Islet precursor cell (in vitro differentiated cells): ENCODE measurements at regions not wholly inside any gene's neighbourhood (a gene's known extent, or its start where the extent isn't known, plus 50 kb on each side); places are given as distances from the start of the nearest gene placed in this dataset.
"Not testable (repeated sequence)": the region's sequence is repeated elsewhere in the genome, so short reads cannot be mapped to it uniquely, and the experiment has no call there.

Experiments
- DNase-seq: peaks from one replicate; pipeline ENCODE4 v3.0.0-alpha.2; 2018

DNA sequence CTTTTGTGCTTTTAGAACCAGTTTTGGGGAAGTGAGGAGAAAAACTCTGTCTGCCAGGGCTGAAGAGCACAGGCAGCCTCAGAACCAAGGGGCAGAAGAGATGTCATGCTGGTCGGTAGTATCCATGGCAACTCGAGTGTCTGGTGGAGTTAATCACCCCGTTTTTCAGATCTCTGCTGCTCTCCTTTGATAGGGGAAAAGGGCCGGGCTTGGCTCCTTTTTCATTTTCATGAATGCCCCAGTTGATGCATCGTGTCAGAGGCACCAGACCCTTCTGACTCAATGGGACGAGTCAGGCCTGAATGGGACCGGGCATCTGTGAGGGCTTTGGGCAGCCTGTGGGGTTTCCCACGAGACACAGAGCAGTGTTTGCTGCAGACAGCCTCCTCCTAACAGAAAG lies 304.6 kb downstream of the ABCC12 start:
- no peak for DNase-seq

GRCh38 chr16:47849736-47850135 lies 306.1 kb downstream of the ABCC12 start:
- DNase-seq: no peak

DNA sequence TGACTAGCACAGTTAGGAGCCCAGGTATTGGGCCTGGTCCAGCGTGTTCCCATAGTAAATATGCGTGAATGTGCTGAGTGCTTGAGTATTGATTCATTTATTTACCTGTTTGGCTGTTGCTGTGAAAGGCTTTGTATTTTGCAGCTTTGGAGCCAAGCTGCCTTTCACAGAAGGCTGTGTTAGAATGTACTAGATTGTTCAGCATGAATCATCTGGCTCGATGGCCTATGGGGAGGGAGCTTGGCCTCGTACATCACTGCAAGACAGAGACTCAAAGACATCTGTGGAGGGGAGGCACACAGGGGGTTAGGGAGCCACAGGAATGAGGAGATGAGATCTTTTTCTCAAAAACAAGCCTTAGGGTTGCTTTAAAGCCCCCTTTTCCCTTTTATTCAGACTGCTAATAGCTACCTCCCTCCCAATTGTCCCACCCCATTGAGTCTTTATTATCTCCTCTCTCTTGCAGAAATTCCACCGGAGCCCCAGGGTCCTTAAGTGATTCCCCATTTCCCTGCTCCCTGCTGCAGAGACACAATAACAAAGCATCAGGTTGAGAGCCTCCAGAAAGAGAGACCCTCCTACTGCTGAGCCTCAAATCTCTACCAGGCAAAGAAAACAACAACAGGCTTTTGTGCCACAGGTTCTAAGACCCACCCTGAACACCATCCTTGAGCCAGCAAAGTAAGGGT lies 307.2 kb downstream of the ABCC12 start:
- DNase-seq: peak; percentile 60

DNA sequence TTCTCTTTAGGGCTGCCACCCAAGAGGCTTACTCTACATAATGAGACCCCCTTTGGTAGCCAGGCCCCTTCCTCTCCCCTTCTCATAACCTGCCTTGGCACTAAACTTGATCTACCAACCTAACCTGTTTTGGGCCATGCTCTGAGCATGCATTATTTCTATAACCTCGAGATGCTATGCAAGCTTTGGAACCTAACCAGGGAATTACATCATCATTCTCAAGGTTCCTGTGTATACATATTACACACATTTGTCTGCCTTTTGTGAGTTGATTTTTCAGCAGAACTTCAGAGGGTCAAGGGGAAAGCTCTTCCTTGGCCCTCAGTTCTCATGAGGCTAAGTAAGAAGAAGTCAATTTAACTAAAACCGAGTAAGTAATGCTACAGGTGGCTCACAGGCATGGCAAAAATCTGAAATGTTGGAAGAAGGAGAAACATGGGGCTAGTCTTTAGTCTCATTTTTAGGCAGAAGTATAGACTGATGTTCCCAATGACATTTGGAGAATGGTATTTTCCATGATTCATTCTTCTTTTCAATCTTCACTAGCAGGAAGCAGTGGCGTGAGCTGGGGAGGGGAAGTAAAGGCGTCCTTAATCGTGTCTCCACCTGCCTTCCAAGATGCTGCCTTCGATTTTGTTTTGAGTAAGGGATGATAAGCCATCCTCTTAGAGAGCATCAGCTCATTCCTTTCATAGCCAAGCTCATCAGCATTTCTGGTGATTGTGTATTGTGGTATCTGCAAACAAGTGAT lies 308.4 kb downstream of the ABCC12 start:
- DNase-seq: no peak

DNA sequence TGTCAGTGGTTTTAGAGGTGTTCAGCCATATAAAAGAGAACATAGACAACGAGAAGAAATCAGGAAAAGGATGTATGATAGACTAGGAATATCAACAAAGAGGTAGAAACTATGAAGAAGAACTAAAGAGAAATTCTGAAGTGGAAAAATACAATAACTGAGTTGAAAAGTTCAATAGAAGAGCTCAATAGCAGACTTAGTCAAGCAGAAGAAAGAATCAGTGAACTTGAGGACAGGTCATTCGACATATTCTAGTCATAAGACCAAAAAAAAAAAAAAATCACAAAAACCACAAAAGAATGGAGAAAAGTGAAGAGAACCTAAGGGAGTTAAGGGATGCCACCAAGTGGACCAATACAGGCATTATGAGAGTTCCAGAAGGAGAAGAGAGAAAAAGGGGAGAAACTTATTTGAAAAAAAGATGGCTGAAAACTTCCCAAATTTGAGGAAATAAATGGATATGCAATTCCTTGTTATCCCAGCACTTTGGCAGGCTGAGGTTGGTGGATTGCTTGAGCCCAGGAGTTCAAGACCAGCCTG lies 321.2 kb downstream of the ABCC12 start:
- no peak for DNase-seq

- no peak for DNase-seq
These were observed 322.0 kb downstream of the ABCC12 start for GRCh38 chr16:47833771-47834170.

GRCh38 chr16:47829850-47830600 lies 325.8 kb downstream of the ABCC12 start:
- DNase-seq: no peak

- no peak for DNase-seq
These were observed 329.7 kb downstream of the ABCC12 start for GRCh38 chr16:47826070-47826469.

DNA sequence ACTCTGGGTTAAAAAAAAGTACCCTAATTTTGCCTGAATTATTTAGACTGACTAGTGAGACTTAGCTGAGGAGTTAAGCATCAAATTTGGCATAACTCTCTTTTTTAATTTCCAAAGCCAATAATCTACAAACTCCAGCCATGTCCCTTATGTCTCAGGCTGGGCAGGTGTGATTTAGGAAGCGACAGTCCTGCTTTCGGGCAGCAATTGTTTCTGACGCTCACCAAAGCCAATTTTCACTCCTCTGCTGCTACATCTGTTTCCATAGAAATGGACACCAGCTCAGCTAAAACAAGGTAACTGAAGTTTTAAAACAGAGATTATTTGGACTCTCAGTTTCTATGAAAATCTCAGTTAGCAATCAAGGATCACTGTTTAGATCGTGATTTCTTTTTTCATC lies 338.7 kb downstream of the ABCC12 start:
- no peak for DNase-seq

DNA sequence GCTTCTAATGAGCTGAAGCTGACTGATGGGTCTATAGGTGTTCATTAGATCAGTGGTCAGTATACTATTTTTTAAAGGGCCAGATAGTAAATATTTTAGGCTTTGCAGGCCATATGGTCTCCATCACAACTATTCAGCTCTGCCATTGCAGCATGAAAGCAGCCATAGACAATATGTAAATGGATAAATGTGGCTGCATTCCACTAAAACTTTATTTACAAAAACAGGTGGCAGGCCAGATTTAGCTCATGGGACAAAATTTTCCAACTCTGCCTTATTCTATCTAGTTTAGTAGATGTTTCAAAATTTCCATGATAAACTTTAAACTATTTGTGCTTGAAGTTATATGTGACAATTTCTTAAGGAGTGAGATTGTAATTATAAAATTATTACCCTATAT lies 339.3 kb downstream of the ABCC12 start:
- DNase-seq: no peak

DNA sequence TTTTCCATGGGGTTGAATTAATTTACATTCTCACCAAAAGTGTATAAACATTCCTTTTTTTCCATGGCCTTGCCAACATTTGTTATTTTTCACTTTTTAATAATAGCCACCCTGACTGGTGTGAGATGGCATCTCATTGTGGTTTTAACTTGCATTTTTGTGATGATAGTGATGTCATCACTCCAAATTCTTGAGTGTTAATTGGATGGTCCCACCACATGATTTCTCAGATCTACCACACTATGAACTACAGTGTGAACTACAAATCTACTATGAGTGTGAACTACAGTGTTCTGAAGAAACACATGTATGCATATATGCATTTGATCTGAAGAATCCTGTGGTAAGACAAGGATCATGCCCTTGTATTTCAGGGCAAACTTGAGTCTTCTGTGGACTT lies 340.1 kb downstream of the ABCC12 start:
- no peak for DNase-seq

DNA sequence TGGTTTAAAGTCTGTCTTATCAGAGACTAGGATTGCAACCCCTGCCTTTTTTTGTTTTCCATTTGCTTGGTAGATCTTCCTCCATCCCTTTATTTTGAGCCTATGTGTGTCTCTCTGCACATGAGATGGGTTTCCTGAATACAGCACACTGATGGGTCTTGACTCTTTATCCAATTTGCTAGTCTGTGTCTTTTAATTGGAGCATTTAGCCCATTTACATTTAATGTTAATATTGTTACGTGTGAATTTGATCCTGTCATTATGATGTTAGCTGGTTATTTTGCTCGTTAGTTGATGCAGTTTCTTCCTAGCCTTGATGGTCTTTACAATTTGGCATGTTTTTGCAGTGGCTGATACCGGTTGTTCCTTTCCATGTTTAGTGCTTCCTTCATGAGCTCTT lies 344.0 kb downstream of the ABCC12 start:
- DNase-seq: not testable (repeated sequence)

GRCh38 chr16:47806309-47806847 lies 345.2 kb downstream of the PHKB start:
- no peak for DNase-seq

- no peak for DNase-seq
These were observed 326.6 kb downstream of the PHKB start for GRCh38 chr16:47787696-47788095.

- DNase-seq: no peak
These were observed 320.5 kb downstream of the PHKB start for GRCh38 chr16:47781673-47782072.

DNA sequence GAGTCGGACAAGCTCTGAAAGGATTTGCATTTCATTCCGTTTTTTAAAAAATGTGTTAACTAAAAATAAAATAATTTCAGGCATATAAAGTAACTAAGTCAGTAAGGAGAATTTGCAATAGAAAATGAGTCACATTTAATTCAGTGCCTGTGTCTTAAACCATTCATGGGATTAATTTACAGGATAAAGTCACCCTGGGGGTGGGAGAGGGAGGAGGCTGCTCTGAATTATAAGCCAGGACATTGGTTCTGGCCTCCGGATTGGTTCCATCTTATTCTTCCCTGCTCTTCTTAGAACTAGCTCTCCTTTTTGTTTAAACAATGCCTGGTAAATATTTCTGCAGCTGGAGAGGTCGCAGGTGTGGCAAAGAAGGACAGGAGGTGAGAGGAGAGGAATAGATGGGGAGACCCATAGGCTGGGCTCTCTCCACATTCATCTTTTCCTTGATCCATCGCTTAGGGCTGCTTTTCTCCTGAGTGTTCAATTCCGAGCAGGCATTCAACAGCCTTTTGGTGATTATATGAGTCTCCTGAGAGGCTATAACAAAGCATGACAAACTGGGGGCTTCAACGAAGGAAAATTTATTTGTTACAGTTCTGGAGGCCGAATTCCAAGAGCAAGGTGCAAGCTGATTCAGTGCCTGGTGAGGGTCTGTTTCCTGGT lies 319.2 kb downstream of the PHKB start:
- no peak for DNase-seq

- DNase-seq: peak; percentile 57
These were observed 318.3 kb downstream of the PHKB start for GRCh38 chr16:47779201-47780016.

- DNase-seq: no peak
These were observed 317.1 kb downstream of the PHKB start for GRCh38 chr16:47778106-47778801.

DNA sequence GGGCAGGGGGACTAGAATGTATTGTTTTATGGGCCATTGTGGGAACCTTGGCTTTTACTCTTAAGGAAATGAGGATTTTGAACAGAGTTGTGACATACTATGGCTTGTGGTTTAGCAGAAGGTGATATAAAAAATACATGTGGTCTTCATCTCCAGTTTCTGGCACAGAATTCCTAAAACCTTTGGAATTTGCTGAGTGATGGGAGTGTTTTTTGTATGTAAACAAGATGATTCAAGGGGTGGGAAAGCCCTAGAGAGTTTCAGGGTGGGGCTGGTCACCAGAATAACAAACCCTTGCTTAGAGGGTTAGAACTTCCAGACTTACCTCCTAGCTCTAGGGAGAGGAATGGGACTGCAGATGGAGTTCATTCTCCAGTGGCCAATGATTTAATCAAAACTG lies 316.1 kb downstream of the PHKB start:
- no peak for DNase-seq

- peak; percentile 70 for DNase-seq
These were observed 313.5 kb downstream of the PHKB start for GRCh38 chr16:47774661-47775060.

- DNase-seq: no peak
These were observed 292.5 kb downstream of the PHKB start for GRCh38 chr16:47753659-47754058.
